ENCODE measurements at regions not wholly inside any gene's neighbourhood (a gene's known extent, or its start where the extent isn't known, plus 50 kb on each side); places are given as distances from the start of the nearest gene placed in this dataset.
A peak's percentile ranks its signal among the peaks of the same experiment; 100 is the strongest.

DNA sequence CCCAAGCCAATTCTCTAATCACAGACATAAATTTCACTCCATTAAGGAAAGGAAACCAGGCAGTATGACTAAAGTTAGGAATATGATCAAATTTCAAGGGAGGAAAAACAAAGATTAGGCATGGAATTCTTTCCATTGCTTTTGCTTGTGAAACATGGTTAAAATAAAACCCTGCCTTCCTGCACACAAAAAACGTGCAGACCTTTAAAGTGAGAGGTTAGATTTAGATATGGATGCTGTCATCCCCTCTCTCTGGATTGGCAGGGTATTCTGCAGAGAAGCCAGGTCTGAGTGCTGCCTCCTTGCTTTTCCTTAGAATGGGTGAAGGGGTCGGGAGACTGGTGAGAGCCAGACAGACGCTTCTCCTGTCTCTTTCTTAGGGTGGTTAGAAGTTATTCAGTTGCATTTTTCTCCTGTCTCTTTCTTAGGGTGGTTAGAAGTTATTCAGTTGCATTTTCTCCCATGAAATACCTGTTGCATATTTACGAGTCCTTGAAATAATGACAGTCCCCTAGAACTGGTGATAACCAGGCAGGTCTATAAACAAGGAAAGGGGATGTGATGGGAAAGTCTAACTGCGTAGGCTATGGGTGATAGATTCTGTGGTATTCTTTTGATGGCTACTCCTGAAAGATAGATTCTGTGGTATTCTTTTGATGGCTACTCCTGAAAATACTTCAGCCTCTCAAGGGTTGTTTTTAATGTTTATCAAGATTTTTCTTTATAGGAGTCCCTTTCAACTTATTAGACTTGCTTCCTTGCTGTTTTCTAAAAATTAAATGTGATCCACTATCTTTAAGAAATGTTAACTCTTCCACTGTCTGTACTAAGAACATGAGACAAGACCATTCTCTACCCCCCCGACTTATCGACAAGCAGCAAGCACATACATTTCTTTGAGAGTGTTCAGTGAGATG is 163.6 kb downstream of the SPRY1 start:
- peak overlapping the region in 2 of 3 experiments; percentile 16 to 21 for H3K4me3 Mint-ChIP-seq
- peak overlapping the region; percentile 88 to 93 (median 91) for H3K27ac Mint-ChIP-seq
- H3K4me1 Mint-ChIP-seq = peaks cover 52% of the 10 kb centered on the region
- no peaks in the 10 kb centered on the region for H3K36me3 Mint-ChIP-seq (ENCODE audit: low read depth)
- H3K9me3 Mint-ChIP-seq = peaks cover 2% of the 10 kb centered on the region
- no peaks in the 10 kb centered on the region for H3K27me3 Mint-ChIP-seq (ENCODE audit: low read depth)
- TF ChIP-seq, protein P1, sequence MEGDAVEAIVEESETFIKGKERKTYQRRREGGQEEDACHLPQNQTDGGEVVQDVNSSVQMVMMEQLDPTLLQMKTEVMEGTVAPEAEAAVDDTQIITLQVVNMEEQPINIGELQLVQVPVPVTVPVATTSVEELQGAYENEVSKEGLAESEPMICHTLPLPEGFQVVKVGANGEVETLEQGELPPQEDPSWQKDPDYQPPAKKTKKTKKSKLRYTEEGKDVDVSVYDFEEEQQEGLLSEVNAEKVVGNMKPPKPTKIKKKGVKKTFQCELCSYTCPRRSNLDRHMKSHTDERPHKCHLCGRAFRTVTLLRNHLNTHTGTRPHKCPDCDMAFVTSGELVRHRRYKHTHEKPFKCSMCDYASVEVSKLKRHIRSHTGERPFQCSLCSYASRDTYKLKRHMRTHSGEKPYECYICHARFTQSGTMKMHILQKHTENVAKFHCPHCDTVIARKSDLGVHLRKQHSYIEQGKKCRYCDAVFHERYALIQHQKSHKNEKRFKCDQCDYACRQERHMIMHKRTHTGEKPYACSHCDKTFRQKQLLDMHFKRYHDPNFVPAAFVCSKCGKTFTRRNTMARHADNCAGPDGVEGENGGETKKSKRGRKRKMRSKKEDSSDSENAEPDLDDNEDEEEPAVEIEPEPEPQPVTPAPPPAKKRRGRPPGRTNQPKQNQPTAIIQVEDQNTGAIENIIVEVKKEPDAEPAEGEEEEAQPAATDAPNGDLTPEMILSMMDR (IDR thresholded peaks at IDR 0.05; ENCODE audit: unreplicated experiment in 3 of 3) = no peak

DNA sequence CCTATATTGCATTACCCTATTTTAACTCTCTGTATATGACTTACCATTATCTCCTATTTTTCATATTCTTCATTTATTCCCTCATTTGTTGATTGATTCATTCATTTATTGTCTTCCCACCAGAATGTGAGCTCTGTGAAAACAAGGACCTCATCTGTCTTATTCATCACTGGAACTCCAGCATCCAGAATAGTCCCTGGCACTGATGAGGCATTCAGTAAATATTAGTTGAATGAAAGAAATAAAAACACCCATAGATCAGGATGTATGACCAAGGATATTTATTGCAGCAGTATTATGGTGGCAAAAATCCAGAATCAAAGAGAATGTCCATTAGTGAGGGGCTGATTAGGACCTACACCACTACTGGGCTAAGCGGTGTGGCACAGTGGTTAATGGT is 164.9 kb downstream of the SPRY1 start:
- Mint-ChIP-seq H3K36me3 (ENCODE audit: low read depth) (no peaks in the 10 kb centered on the region), H3K27me3 (ENCODE audit: low read depth) (no peaks in the 10 kb centered on the region), H3K4me1 (peaks cover 38% of the 10 kb centered on the region), H3K27ac (peak overlapping the region in 1 of 3 experiments; percentile 48), H3K4me3 (no peak overlapping the region), H3K9me3 (peaks cover 7% of the 10 kb centered on the region)
- TF ChIP-seq, protein P1 (IDR thresholded peaks at IDR 0.05; ENCODE audit: unreplicated experiment in 3 of 3) = no peak

DNA sequence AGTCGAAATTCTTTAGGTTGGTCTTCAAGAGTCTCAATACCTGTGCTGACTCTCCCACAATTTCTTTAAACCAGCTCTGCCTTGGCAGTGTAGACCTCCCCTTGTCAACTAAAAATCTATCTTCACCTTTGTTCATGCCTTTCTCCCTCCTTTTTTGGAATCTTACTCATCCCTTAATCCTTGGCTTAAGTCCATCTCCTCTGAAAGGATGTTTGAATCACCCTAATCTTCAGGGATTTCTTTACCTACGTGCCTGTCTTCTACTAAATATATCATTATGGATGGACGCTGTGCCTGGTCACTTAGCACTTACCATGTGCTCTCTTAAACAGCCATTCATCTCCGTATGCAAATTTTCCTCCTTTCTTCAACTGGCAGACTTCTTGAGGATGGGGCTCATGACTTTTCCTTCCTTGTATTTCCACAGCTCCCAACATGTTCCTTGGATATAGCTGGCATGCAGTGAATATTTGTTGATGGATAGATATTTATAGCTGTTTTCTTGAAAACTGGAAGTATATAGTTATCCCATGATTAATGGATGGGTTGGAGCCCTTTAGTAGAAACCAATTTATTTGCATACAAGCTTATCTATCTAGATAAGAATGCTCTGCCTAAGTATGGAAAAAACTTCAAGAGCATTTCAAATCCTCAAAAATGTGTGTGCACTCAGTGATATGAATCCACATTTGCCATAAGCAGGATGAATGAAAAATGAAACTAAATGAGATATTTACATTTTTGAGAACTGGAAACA is 166.6 kb downstream of the SPRY1 start:
- no peak overlapping the region for H3K4me3 Mint-ChIP-seq
- H3K9me3 Mint-ChIP-seq = peaks cover 18% of the 10 kb centered on the region
- peaks cover 9% of the 10 kb centered on the region for H3K36me3 Mint-ChIP-seq (ENCODE audit: low read depth)
- H3K27me3 Mint-ChIP-seq (ENCODE audit: low read depth) = no peaks in the 10 kb centered on the region
- H3K4me1 Mint-ChIP-seq = peaks cover 27% of the 10 kb centered on the region
- TF ChIP-seq, protein P1 (IDR thresholded peaks at IDR 0.05; ENCODE audit: unreplicated experiment in 3 of 3) = no peak
- peak overlapping the region in 2 of 3 experiments; percentile 8 to 53 for H3K27ac Mint-ChIP-seq

DNA sequence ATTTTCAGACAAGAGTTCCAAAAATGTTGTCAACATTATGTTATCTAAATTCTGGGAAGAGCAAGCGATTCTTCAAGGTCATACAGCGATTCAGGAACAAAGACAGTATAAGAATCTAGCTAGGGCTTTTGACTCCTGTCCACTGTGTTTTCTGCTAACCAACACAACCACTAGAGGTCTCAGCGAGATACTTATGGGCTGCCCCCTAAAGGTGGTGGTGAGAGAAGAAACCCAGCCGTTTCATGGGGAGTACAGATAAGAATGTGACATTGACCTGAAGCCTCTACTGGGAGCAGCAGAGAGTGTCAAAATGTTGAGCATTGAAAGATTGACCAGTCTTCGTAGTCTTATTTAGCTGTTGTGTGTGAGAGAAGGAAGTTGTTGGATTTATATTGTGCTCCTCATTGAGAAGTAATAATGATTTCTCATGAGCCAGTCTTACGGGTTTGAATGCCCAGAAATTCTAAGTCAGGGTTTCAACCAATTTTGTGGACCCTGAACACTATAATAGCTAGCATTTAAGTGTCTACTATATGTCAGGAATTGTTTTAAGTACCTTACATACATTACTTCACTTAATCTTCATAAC is 168.3 kb downstream of the SPRY1 start:
- TF ChIP-seq, protein P1 (IDR thresholded peaks at IDR 0.05; ENCODE audit: unreplicated experiment in 3 of 3) = peak; percentile 52 to 62 (median 61)
- peaks cover 16% of the 10 kb centered on the region for H3K4me1 Mint-ChIP-seq
- H3K4me3 Mint-ChIP-seq = no peak overlapping the region
- no peaks in the 10 kb centered on the region for H3K27me3 Mint-ChIP-seq (ENCODE audit: low read depth)
- H3K36me3 Mint-ChIP-seq (ENCODE audit: low read depth) = peaks cover 9% of the 10 kb centered on the region
- H3K9me3 Mint-ChIP-seq = peaks cover 18% of the 10 kb centered on the region
- H3K27ac Mint-ChIP-seq = no peak overlapping the region

DNA sequence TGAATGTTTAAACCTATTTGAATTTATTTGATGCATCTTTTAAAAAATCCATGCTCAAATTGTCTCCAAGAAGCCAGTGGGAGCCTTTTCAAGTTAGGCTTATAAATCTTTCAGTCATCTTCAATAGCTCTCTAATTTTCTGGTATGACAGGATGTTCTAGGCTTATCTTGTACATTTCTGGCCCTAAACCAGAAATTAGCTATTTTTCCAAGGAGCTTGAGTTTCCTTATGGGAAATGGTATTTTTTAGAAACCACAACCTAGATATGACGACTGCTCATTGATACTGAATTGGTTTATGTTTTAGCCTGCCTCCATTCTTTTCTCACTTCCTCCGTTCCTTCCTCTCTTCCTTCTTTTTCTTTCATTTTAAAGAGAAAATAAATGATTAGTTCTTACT is 172.3 kb downstream of the SPRY1 start:
- H3K27me3 Mint-ChIP-seq (ENCODE audit: low read depth) = no peaks in the 10 kb centered on the region
- peaks cover 18% of the 10 kb centered on the region for H3K9me3 Mint-ChIP-seq
- no peak overlapping the region for H3K27ac Mint-ChIP-seq
- peaks cover 3% of the 10 kb centered on the region for H3K4me1 Mint-ChIP-seq
- TF ChIP-seq, protein P1 (IDR thresholded peaks at IDR 0.05; ENCODE audit: unreplicated experiment in 3 of 3) = no peak
- H3K36me3 Mint-ChIP-seq (ENCODE audit: low read depth) = peaks cover 9% of the 10 kb centered on the region
- H3K4me3 Mint-ChIP-seq = no peak overlapping the region
